OCI-LY3 (cell line): ENCODE measurements at regions not wholly inside any gene's neighbourhood (a gene's known extent, or its start where the extent isn't known, plus 50 kb on each side); places are given as distances from the start of the nearest gene placed in this dataset.

ENCODE experiments used
- H2AFZ ChIP-seq: fragments of 200-600, 300-600 bp; shearing (Covaris generic); 2 replicates; pipeline ENCODE4 v1.6.0; 2014; ENCODE audit warnings: antibody characterized with exemption, low read depth, low read length
- H3K27ac ChIP-seq: fragments of 200-600, 300-600 bp; sonication (generic); 2 replicates; pipeline ENCODE4 v1.5.1; 2014; ENCODE audit warnings: mild to moderate bottlenecking, low read length, moderate library complexity, mixed read lengths
- H3K27me3 ChIP-seq: fragments of 200-600, 300-600 bp; sonication (generic); 2 replicates; pipeline ENCODE4 v1.6.1; 2014; ENCODE audit warnings: low read depth, low read length, mixed read lengths
- H3K36me3 ChIP-seq: fragments of 200-600, 300-600 bp; sonication (generic); replicated peaks from 2 replicates; pipeline ENCODE3; 2014; ENCODE audit warnings: low read depth, low read length, mixed read lengths
- H3K4me1 ChIP-seq: fragments of 300-600, 200-600 bp; sonication (generic); 2 replicates; pipeline ENCODE4 v1.6.1; 2014; ENCODE audit warnings: low read length, mixed read lengths
- H3K4me2 ChIP-seq: fragments of 200-600, 300-600 bp; sonication (generic); 2 replicates; pipeline ENCODE4 v1.6.1; 2014; ENCODE audit warnings: low read length, mixed read lengths
- H3K4me3 ChIP-seq: fragments of 300-600, 200-600 bp; sonication (generic); 2 replicates; pipeline ENCODE4 v1.5.1; 2014; ENCODE audit warnings: antibody characterized with exemption, mild to moderate bottlenecking, low read length, moderate library complexity
- H3K79me2 ChIP-seq: fragments of 300-600, 200-600 bp; shearing (Covaris generic); 2 replicates; pipeline ENCODE4 v1.6.1; 2014; ENCODE audit warnings: mild to moderate bottlenecking, low read length, mixed read lengths
- H3K9ac ChIP-seq: fragments of 300-600, 200-600 bp; shearing (Covaris generic); 2 replicates; pipeline ENCODE4 v1.6.0; 2014; ENCODE audit warnings: mild to moderate bottlenecking, low read length, moderate library complexity
- H3K9me3 ChIP-seq: fragments of 200-600, 300-600 bp; shearing (Covaris generic); 2 replicates; pipeline ENCODE4 v1.6.1; 2014; ENCODE audit warnings: low read length, mixed read lengths; ENCODE audit not compliant: insufficient read depth
- H4K20me1 ChIP-seq: fragments of 200-600, 300-600 bp; sonication (generic); 2 replicates; pipeline ENCODE4 v1.6.1; 2016; ENCODE audit warnings: low read length, mixed read lengths; ENCODE audit not compliant: insufficient read depth
- EZH2phosphoT487 ChIP-seq: fragments of 200-600 bp; shearing (Covaris generic); IDR thresholded peaks from 2 replicates; pipeline ENCODE4 v1.6.1; 2018; ENCODE audit warnings: antibody characterized with exemption, mixed run types, low read depth
- TF ChIP-seq, protein P1 (sequence below): fragments of 200-600, 300-600 bp; sonication (generic); IDR thresholded peaks from 2 replicates; pipeline ENCODE4 v1.5.1; 2014; ENCODE audit warnings: antibody characterized with exemption, low read length, low read depth

DNA sequence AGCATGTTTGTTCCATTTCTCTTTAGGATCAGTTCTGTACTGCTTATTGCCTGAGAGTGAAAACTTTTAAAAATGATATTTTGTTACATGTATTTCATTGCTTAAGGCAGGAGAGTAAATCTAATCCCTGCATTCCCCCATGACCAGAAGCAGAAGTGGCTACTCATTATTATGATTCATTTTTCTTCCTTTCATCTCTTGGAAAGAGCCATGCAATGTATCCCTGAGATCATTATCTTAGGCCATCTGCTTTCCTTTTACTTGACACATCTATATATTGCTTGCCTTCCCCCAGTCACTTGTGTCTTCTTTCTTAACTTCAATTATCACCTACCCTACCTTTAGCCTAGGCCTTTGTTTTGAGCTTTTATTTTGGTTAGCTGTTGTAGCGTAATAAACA, 430.4 kb upstream of the CHRM3 start:
- H3K9ac ChIP-seq = no peak overlapping the region
- H3K27ac ChIP-seq = no peak overlapping the region
- no peak overlapping the region for H3K4me2 ChIP-seq
- H3K27me3 ChIP-seq = no peaks in the 10 kb centered on the region
- TF ChIP-seq, protein P1, sequence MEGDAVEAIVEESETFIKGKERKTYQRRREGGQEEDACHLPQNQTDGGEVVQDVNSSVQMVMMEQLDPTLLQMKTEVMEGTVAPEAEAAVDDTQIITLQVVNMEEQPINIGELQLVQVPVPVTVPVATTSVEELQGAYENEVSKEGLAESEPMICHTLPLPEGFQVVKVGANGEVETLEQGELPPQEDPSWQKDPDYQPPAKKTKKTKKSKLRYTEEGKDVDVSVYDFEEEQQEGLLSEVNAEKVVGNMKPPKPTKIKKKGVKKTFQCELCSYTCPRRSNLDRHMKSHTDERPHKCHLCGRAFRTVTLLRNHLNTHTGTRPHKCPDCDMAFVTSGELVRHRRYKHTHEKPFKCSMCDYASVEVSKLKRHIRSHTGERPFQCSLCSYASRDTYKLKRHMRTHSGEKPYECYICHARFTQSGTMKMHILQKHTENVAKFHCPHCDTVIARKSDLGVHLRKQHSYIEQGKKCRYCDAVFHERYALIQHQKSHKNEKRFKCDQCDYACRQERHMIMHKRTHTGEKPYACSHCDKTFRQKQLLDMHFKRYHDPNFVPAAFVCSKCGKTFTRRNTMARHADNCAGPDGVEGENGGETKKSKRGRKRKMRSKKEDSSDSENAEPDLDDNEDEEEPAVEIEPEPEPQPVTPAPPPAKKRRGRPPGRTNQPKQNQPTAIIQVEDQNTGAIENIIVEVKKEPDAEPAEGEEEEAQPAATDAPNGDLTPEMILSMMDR = no peak
- no peak for TF ChIP-seq EZH2phosphoT487
- H4K20me1 ChIP-seq = no peaks in the 10 kb centered on the region
- H3K36me3 ChIP-seq = no peaks in the 10 kb centered on the region
- no peaks in the 10 kb centered on the region for H3K79me2 ChIP-seq
- H2AFZ ChIP-seq = no peak overlapping the region
- no peaks in the 10 kb centered on the region for H3K9me3 ChIP-seq
- H3K4me1 ChIP-seq = peaks cover 10% of the 10 kb centered on the region
- no peak overlapping the region for H3K4me3 ChIP-seq

DNA sequence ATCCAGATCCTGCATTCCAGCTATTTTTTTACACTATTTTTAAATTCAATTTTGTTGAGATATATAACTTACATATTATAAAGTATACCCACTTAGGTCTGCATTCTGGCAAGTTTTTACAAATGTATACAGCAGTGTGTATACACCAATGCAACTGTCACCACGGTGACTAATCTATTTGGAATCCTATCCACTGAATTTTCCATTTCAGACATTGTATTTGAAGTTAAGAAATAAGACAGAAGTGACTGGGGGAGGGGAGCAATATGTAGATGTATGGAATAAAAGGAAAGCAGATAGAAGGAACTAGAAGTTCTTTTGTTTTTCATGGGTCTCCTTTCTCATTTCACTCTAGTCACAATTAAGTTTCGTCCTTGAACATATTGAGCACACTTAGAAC, 431.5 kb upstream of the CHRM3 start:
- Histone ChIP-seq H3K4me2 (no peak overlapping the region), H4K20me1 (no peaks in the 10 kb centered on the region), H3K4me3 (no peak overlapping the region), H3K9ac (no peak overlapping the region), H3K79me2 (no peaks in the 10 kb centered on the region), H3K4me1 (peaks cover 15% of the 10 kb centered on the region), H3K9me3 (no peaks in the 10 kb centered on the region), H3K36me3 (no peaks in the 10 kb centered on the region), H2AFZ (no peak overlapping the region), H3K27me3 (no peaks in the 10 kb centered on the region), H3K27ac (no peak overlapping the region)
- TF ChIP-seq EZH2phosphoT487 = no peak
- TF ChIP-seq, protein P1 = no peak

DNA sequence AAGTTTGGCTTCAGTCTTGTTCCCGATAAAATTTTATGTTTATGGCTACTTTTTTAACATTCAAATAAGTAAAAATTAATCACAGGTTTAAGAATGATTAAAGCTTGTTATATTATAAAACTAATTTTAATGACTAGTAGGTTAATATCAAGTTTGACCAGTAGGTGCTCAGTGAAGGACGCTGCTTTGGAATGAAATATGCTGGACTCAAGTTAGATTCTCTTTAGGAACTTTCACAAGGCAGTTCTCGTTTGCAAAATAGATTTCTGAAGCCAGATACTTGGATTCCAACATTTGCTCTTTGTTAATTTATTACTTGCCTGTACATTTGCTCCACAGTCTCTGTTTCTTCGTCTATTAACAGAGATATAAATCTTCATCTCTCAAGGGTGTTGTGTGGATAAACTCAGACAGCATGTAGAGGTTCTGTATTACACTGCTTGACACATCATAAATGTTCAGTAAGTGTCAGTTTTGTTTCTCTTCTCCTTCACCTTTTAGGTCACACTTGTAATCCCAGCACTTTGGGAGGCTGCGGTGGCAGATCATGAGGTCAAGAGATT, 432.8 kb upstream of the CHRM3 start:
- Histone ChIP-seq H3K27me3 (no peaks in the 10 kb centered on the region), H3K27ac (no peak overlapping the region), H3K79me2 (no peaks in the 10 kb centered on the region), H3K9me3 (no peaks in the 10 kb centered on the region), H3K4me1 (peaks cover 15% of the 10 kb centered on the region), H3K9ac (no peak overlapping the region), H2AFZ (no peak overlapping the region), H3K36me3 (no peaks in the 10 kb centered on the region), H4K20me1 (no peaks in the 10 kb centered on the region), H3K4me2 (no peak overlapping the region), H3K4me3 (no peak overlapping the region)
- TF ChIP-seq, protein P1 = no peak

DNA sequence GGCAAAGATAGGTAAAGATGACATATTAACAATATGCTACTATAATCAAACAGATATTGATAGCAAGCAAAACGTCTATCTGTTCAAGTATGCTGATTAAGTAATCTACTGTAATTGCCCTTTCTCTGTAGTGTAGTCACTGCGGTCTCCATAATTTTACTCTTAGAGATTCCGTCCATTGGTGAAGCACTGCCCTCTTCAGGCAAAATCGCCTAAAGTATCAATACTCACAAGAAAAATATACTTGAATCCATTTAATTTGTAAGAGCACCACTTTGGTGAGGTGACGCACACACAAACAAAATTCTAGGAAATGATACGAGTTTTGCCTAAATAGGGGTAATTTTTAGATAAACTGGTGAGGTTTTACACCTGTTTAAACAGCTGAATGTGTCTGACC, 434.6 kb upstream of the CHRM3 start:
- Histone ChIP-seq H3K27ac (no peak overlapping the region), H3K27me3 (no peaks in the 10 kb centered on the region), H2AFZ (0 out of 2 replicates have a peak overlapping the region, but pooled peaks have one; percentile 24), H3K36me3 (no peaks in the 10 kb centered on the region), H3K4me1 (peaks cover 15% of the 10 kb centered on the region), H4K20me1 (no peaks in the 10 kb centered on the region), H3K9me3 (no peaks in the 10 kb centered on the region), H3K4me2 (peak overlapping the region; percentile 29), H3K79me2 (no peaks in the 10 kb centered on the region), H3K9ac (no peak overlapping the region), H3K4me3 (no peak overlapping the region)
- TF ChIP-seq, protein P1 = peak; percentile 86
- TF ChIP-seq EZH2phosphoT487 = no peak
